GM12892 (cell line): ENCODE measurements at regions not wholly inside any gene's neighbourhood (a gene's known extent, or its start where the extent isn't known, plus 50 kb on each side); places are given as distances from the start of the nearest gene placed in this dataset.

Experiments used
- POLR2A ChIP-seq: IDR thresholded peaks from 2 replicates; pipeline ENCODE4 v1.6.1; 2011; ENCODE audit warnings: low read depth, low read length, control low read depth
- POLR2AphosphoS5 ChIP-seq: IDR thresholded peaks from 2 replicates; pipeline ENCODE4 v1.6.1; 2011; ENCODE audit warnings: low read depth, low read length, control low read depth

DNA sequence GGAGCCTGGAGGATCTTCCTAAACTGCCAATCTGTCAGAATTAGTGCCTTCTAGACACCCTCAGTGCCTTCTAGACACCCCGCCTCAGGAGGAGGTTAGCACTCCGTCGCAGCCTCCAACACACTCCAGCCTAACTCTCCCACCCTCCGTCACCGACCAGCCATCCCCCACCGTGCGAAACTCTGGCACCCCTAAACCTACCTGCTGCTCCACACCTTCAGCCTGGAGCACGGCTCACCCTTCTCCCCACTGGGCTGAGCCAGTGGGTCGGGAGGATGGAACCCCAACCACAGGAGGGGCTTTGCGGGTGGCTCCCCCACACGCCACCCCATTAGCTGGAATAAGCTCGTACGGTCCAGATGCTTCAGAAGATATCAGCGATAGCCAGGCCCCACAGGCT, 468.9 kb upstream of the HS6ST1 start:
- TF ChIP-seq POLR2AphosphoS5 (no peak), POLR2A (no peak)
